GM23338 (cell line): ENCODE measurements at regions not wholly inside any gene's neighbourhood (a gene's known extent, or its start where the extent isn't known, plus 50 kb on each side); places are given as distances from the start of the nearest gene placed in this dataset.

Experiments used
- ATAC-seq: fragments of 200-7000 bp; cut with Tn5 transposase; 3 replicates; pipeline ENCODE4 v1.9.1; 2020
- DNase-seq: peaks from one replicate; pipeline ENCODE4 v3.0.0-alpha.2; 2015; ENCODE audit warnings: low spot score
- H2AFZ ChIP-seq: fragments of 200-600 bp; sonication (generic); 2 replicates; pipeline ENCODE4 v1.8.0; 2016; ENCODE audit warnings: antibody characterized with exemption, mild to moderate bottlenecking, moderate library complexity
- H3F3A ChIP-seq: fragments of 200-600 bp; sonication (generic); replicated peaks from 2 replicates; pipeline ENCODE4 v1.8.0; 2017; ENCODE audit warnings: antibody characterized with exemption, mixed run types, low read depth
- H3K27ac ChIP-seq: fragments of 200-600 bp; sonication (generic); 2 replicates; pipeline ENCODE4 v1.6.1; 2016; ENCODE audit warnings: low read depth
- H3K27me3 ChIP-seq: fragments of 200-600 bp; sonication (generic); 2 replicates; pipeline ENCODE4 v1.8.0; 2016; ENCODE audit warnings: mild to moderate bottlenecking, mixed run types, moderate library complexity; ENCODE audit not compliant: insufficient read depth
- H3K36me3 ChIP-seq: fragments of 200-600 bp; sonication (generic); 2 replicates; pipeline ENCODE4 v1.8.0; 2016; ENCODE audit warnings: mild to moderate bottlenecking; ENCODE audit not compliant: insufficient read depth
- H3K4me1 ChIP-seq: fragments of 200-600 bp; sonication (generic); 2 replicates; pipeline ENCODE4 v1.8.0; 2016; ENCODE audit warnings: mild to moderate bottlenecking, moderate library complexity; ENCODE audit not compliant: insufficient read depth
- H3K4me2 ChIP-seq: fragments of 200-600 bp; sonication (generic); 2 replicates; pipeline ENCODE4 v1.7.1; 2017; ENCODE audit warnings: mixed run types
- H3K4me3 ChIP-seq: fragments of 200-600 bp; sonication (generic); 2 replicates; pipeline ENCODE4 v1.6.1; 2016; ENCODE audit warnings: mixed run types
- H3K79me2 ChIP-seq: fragments of 200-600 bp; sonication (generic); replicated peaks from 2 replicates; pipeline ENCODE4 v1.8.0; 2017; ENCODE audit warnings: mild to moderate bottlenecking; ENCODE audit not compliant: insufficient read depth
- H3K9me2 ChIP-seq: fragments of 200-600 bp; sonication (generic); 2 replicates; pipeline ENCODE4 v1.8.0; 2017; ENCODE audit not compliant: insufficient read depth
- H4K20me1 ChIP-seq: fragments of 200-600 bp; sonication (generic); replicated peaks from 2 replicates; pipeline ENCODE4 v1.8.0; 2017; ENCODE audit warnings: mild to moderate bottlenecking; ENCODE audit not compliant: insufficient read depth
- H3K27ac Mint-ChIP-seq: 2 replicates; pipeline ENCODE4 v1.8.0; 2020; ENCODE audit warnings: inconsistent platforms, mild to moderate bottlenecking, moderate library complexity, mixed read lengths
- H3K27me3 Mint-ChIP-seq: 3 replicates; pipeline ENCODE4 v1.8.0; 2022; ENCODE audit warnings: low read depth, mild to moderate bottlenecking, moderate library complexity, mixed read lengths, inconsistent platforms; ENCODE audit not compliant: insufficient read depth, poor library complexity
- H3K36me3 Mint-ChIP-seq: 3 replicates; pipeline ENCODE4 v1.8.0; 2021; ENCODE audit warnings: low read depth, mild to moderate bottlenecking, inconsistent platforms, moderate library complexity, mixed read lengths
- H3K4me1 Mint-ChIP-seq: 3 replicates; pipeline ENCODE4 v1.8.0; 2020; ENCODE audit warnings: mild to moderate bottlenecking, inconsistent platforms, mixed read lengths
- H3K4me3 Mint-ChIP-seq: 3 replicates; pipeline ENCODE4 v1.8.0; 2021; ENCODE audit warnings: moderate library complexity, mild to moderate bottlenecking, inconsistent platforms, mixed read lengths
- H3K9me3 Mint-ChIP-seq: 3 replicates; pipeline ENCODE4 v1.8.0; 2020; ENCODE audit warnings: moderate library complexity, mild to moderate bottlenecking, inconsistent platforms, mixed read lengths
- CREB1 ChIP-seq: fragments of 250-450 bp; sonication (Bioruptor Pico); IDR thresholded peaks from 2 replicates; pipeline ENCODE4 v1.5.0; 2020; ENCODE audit warnings: low read depth, mild to moderate bottlenecking, moderate library complexity
- CTCF ChIP-seq, 2 experiments: fragments of 200-600 bp in 1 of 2; sonication (generic) in 1 of 2; conservative IDR thresholded peaks; 2 replicates each; pipeline versions ENCODE4 v1.5.1 to v1.6.1; 2016 to 2017; ENCODE audit warnings: antibody characterized with exemption in 2 of 2, low read depth in 2 of 2, mild to moderate bottlenecking in 2 of 2, moderate library complexity in 1 of 2
- ETS1 ChIP-seq: IDR thresholded peaks from 2 replicates; pipeline ENCODE4 v1.6.1; 2016; ENCODE audit warnings: antibody characterized with exemption
- EZH2 ChIP-seq: fragments of 200-600 bp; sonication (generic); IDR thresholded peaks from one replicate; pipeline ENCODE4 v1.8.0; 2017; ENCODE audit warnings: antibody characterized with exemption, mild to moderate bottlenecking, low read depth; ENCODE audit not compliant: unreplicated experiment
- EZH2phosphoT487 ChIP-seq: fragments of 200-600 bp; sonication (generic); IDR thresholded peaks from one replicate; pipeline ENCODE4 v1.8.1; 2018; ENCODE audit warnings: antibody characterized with exemption; ENCODE audit not compliant: unreplicated experiment
- JUNB ChIP-seq: IDR thresholded peaks from one replicate; pipeline ENCODE4 v1.6.1; 2016; ENCODE audit warnings: antibody characterized with exemption; ENCODE audit not compliant: unreplicated experiment
- NANOG ChIP-seq: IDR thresholded peaks from 2 replicates; pipeline ENCODE4 v1.6.1; 2016; ENCODE audit warnings: antibody characterized with exemption, borderline replicate concordance
- POLR2AphosphoS5 ChIP-seq: IDR thresholded peaks from 2 replicates; pipeline ENCODE4 v1.6.1; 2016; ENCODE audit warnings: antibody characterized with exemption, low read depth
- STAT1 ChIP-seq: IDR thresholded peaks from one replicate; pipeline ENCODE4 v1.6.1; 2016; ENCODE audit warnings: antibody characterized with exemption; ENCODE audit not compliant: unreplicated experiment
- ZNF114 ChIP-seq: fragments of 250-450 bp; sonication (Bioruptor Pico); IDR thresholded peaks from 2 replicates; pipeline ENCODE4 v1.5.0; 2020; ENCODE audit warnings: mild to moderate bottlenecking, moderate library complexity
- ZNF331 ChIP-seq: fragments of 250-450 bp; sonication (Bioruptor Pico); IDR thresholded peaks from 2 replicates; pipeline ENCODE4 v1.5.0; 2020; ENCODE audit warnings: low read depth, mild to moderate bottlenecking, moderate library complexity
- TF ChIP-seq, protein P1 (sequence below): IDR thresholded peaks from one replicate; pipeline ENCODE4 v1.6.1; 2018; ENCODE audit warnings: antibody characterized with exemption; ENCODE audit not compliant: unreplicated experiment
- TF ChIP-seq, protein P2 (sequence below): fragments of 250-450 bp; sonication (Bioruptor Pico); IDR thresholded peaks from 2 replicates; pipeline ENCODE4 v1.5.0; 2020; ENCODE audit warnings: mild to moderate bottlenecking, moderate library complexity

- Histone ChIP-seq H3K36me3 (no peaks in the 10 kb centered on the region), H3K27me3 (no peaks in the 10 kb centered on the region), H3K4me2 (no peak overlapping the region), H2AFZ (no peak overlapping the region), H3F3A (no peaks in the 10 kb centered on the region), H3K9me2 (no peaks in the 10 kb centered on the region), H3K4me3 (no peak overlapping the region), H4K20me1 (no peaks in the 10 kb centered on the region), H3K4me1 (no peaks in the 10 kb centered on the region), H3K79me2 (no peaks in the 10 kb centered on the region), H3K27ac (no peak overlapping the region)
- ATAC-seq (no peak), DNase-seq (no peak)
- TF ChIP-seq CREB1 (CRISPR knock-in tag) (no peak), EZH2 (no peak), EZH2phosphoT487 (no peak), ETS1 (no peak), CTCF (conservative IDR thresholded peaks at IDR 0.05; ENCODE audit: low read depth in 2 of 2) (no peak), POLR2AphosphoS5 (no peak), ZNF114 (CRISPR knock-in tag) (no peak), JUNB (no peak), STAT1 (no peak), ZNF331 (CRISPR knock-in tag) (no peak), NANOG (no peak)
- TF ChIP-seq, protein P1, sequence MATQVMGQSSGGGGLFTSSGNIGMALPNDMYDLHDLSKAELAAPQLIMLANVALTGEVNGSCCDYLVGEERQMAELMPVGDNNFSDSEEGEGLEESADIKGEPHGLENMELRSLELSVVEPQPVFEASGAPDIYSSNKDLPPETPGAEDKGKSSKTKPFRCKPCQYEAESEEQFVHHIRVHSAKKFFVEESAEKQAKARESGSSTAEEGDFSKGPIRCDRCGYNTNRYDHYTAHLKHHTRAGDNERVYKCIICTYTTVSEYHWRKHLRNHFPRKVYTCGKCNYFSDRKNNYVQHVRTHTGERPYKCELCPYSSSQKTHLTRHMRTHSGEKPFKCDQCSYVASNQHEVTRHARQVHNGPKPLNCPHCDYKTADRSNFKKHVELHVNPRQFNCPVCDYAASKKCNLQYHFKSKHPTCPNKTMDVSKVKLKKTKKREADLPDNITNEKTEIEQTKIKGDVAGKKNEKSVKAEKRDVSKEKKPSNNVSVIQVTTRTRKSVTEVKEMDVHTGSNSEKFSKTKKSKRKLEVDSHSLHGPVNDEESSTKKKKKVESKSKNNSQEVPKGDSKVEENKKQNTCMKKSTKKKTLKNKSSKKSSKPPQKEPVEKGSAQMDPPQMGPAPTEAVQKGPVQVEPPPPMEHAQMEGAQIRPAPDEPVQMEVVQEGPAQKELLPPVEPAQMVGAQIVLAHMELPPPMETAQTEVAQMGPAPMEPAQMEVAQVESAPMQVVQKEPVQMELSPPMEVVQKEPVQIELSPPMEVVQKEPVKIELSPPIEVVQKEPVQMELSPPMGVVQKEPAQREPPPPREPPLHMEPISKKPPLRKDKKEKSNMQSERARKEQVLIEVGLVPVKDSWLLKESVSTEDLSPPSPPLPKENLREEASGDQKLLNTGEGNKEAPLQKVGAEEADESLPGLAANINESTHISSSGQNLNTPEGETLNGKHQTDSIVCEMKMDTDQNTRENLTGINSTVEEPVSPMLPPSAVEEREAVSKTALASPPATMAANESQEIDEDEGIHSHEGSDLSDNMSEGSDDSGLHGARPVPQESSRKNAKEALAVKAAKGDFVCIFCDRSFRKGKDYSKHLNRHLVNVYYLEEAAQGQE = no peak
- TF ChIP-seq, protein P2, sequence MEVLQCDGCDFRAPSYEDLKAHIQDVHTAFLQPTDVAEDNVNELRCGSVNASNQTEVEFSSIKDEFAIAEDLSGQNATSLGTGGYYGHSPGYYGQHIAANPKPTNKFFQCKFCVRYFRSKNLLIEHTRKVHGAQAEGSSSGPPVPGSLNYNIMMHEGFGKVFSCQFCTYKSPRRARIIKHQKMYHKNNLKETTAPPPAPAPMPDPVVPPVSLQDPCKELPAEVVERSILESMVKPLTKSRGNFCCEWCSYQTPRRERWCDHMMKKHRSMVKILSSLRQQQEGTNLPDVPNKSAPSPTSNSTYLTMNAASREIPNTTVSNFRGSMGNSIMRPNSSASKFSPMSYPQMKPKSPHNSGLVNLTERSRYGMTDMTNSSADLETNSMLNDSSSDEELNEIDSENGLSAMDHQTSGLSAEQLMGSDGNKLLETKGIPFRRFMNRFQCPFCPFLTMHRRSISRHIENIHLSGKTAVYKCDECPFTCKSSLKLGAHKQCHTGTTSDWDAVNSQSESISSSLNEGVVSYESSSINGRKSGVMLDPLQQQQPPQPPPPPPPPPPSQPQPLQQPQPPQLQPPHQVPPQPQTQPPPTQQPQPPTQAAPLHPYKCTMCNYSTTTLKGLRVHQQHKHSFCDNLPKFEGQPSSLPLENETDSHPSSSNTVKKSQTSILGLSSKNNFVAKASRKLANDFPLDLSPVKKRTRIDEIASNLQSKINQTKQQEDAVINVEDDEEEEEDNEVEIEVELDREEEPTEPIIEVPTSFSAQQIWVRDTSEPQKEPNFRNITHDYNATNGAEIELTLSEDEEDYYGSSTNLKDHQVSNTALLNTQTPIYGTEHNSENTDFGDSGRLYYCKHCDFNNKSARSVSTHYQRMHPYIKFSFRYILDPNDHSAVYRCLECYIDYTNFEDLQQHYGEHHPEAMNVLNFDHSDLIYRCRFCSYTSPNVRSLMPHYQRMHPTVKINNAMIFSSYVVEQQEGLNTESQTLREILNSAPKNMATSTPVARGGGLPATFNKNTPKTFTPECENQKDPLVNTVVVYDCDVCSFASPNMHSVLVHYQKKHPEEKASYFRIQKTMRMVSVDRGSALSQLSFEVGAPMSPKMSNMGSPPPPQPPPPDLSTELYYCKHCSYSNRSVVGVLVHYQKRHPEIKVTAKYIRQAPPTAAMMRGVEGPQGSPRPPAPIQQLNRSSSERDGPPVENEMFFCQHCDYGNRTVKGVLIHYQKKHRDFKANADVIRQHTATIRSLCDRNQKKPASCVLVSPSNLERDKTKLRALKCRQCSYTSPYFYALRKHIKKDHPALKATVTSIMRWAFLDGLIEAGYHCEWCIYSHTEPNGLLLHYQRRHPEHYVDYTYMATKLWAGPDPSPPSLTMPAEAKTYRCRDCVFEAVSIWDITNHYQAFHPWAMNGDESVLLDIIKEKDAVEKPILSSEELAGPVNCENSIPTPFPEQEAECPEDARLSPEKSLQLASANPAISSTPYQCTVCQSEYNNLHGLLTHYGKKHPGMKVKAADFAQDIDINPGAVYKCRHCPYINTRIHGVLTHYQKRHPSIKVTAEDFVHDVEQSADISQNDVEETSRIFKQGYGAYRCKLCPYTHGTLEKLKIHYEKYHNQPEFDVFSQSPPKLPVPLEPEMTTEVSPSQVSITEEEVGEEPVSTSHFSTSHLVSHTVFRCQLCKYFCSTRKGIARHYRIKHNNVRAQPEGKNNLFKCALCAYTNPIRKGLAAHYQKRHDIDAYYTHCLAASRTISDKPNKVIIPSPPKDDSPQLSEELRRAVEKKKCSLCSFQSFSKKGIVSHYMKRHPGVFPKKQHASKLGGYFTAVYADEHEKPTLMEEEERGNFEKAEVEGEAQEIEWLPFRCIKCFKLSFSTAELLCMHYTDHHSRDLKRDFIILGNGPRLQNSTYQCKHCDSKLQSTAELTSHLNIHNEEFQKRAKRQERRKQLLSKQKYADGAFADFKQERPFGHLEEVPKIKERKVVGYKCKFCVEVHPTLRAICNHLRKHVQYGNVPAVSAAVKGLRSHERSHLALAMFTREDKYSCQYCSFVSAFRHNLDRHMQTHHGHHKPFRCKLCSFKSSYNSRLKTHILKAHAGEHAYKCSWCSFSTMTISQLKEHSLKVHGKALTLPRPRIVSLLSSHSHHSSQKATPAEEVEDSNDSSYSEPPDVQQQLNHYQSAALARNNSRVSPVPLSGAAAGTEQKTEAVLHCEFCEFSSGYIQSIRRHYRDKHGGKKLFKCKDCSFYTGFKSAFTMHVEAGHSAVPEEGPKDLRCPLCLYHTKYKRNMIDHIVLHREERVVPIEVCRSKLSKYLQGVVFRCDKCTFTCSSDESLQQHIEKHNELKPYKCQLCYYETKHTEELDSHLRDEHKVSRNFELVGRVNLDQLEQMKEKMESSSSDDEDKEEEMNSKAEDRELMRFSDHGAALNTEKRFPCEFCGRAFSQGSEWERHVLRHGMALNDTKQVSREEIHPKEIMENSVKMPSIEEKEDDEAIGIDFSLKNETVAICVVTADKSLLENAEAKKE (CRISPR knock-in tag) = no peak
- Mint-ChIP-seq H3K27ac (no peak overlapping the region), H3K9me3 (no peaks in the 10 kb centered on the region), H3K4me1 (peaks cover 3% of the 10 kb centered on the region; the same call in 2 of the 3 replicates), H3K4me3 (no peak overlapping the region), H3K36me3 (no peaks in the 10 kb centered on the region), H3K27me3 (peaks cover 7% of the 10 kb centered on the region)
These were observed 414.2 kb upstream of the KLF6 start for GRCh38 chr10:4199196-4199595.
